ENCODE measurements at regions not wholly inside any gene's neighbourhood (a gene's known extent, or its start where the extent isn't known, plus 50 kb on each side); places are given as distances from the start of the nearest gene placed in this dataset.

DNA sequence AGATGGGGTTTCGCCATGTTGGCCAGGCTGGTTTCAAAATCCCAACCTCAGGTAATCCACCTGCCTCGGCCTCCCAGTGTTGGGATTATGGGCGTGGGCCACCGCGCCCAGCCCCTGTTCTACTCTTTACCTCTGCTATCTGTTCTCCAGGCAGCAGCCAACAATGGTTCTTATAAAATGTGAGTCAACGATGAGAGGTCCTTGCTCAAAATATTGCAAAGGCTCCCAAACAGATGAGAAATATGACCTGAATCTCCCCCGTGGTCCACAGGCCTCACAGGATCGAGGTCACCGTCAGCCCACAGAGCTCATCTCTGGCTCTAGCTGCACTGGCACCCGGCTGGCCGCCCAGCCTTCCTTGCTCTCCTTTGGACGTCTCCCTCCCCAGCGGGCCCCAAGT, 62.0 kb upstream of the EGFR start:
- TF ChIP-seq, protein P1, sequence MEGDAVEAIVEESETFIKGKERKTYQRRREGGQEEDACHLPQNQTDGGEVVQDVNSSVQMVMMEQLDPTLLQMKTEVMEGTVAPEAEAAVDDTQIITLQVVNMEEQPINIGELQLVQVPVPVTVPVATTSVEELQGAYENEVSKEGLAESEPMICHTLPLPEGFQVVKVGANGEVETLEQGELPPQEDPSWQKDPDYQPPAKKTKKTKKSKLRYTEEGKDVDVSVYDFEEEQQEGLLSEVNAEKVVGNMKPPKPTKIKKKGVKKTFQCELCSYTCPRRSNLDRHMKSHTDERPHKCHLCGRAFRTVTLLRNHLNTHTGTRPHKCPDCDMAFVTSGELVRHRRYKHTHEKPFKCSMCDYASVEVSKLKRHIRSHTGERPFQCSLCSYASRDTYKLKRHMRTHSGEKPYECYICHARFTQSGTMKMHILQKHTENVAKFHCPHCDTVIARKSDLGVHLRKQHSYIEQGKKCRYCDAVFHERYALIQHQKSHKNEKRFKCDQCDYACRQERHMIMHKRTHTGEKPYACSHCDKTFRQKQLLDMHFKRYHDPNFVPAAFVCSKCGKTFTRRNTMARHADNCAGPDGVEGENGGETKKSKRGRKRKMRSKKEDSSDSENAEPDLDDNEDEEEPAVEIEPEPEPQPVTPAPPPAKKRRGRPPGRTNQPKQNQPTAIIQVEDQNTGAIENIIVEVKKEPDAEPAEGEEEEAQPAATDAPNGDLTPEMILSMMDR (IDR thresholded peaks at IDR 0.05), result no peak
- TF ChIP-seq, protein P2, sequence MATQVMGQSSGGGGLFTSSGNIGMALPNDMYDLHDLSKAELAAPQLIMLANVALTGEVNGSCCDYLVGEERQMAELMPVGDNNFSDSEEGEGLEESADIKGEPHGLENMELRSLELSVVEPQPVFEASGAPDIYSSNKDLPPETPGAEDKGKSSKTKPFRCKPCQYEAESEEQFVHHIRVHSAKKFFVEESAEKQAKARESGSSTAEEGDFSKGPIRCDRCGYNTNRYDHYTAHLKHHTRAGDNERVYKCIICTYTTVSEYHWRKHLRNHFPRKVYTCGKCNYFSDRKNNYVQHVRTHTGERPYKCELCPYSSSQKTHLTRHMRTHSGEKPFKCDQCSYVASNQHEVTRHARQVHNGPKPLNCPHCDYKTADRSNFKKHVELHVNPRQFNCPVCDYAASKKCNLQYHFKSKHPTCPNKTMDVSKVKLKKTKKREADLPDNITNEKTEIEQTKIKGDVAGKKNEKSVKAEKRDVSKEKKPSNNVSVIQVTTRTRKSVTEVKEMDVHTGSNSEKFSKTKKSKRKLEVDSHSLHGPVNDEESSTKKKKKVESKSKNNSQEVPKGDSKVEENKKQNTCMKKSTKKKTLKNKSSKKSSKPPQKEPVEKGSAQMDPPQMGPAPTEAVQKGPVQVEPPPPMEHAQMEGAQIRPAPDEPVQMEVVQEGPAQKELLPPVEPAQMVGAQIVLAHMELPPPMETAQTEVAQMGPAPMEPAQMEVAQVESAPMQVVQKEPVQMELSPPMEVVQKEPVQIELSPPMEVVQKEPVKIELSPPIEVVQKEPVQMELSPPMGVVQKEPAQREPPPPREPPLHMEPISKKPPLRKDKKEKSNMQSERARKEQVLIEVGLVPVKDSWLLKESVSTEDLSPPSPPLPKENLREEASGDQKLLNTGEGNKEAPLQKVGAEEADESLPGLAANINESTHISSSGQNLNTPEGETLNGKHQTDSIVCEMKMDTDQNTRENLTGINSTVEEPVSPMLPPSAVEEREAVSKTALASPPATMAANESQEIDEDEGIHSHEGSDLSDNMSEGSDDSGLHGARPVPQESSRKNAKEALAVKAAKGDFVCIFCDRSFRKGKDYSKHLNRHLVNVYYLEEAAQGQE (IDR thresholded peaks at IDR 0.05; ENCODE audit: insufficient read depth in 1 of 2, low read depth in 2 of 2, low read length in 1 of 2), result no peak
- no peak for TF ChIP-seq TCF7L2 (IDR thresholded peaks at IDR 0.05; ENCODE audit: low read depth, low read length)

All from Panc1 (cell line).